Calu3 (cell line): ENCODE measurements at regions not wholly inside any gene's neighbourhood (a gene's known extent, or its start where the extent isn't known, plus 50 kb on each side); places are given as distances from the start of the nearest gene placed in this dataset.
A peak's percentile ranks its signal among the peaks of the same experiment; 100 is the strongest.

Experiments used
- BruUV-seq: library from RNA; stranded (reverse); fragments of 400-500 nt; replicated peaks from 2 replicates; lab custom pipeline; 2021; lab: Mats Ljungman, UMichigan
- CTCF ChIA-PET: fragments of 300-600 bp; sonication (Branson Sonifier 250); formaldehyde crosslinking; loops from one replicate; lab custom pipeline; 2022; ENCODE audit warnings: antibody characterized with exemption; lab: Charles Lee
- DNase-seq: peaks from one replicate; pipeline ENCODE4 v3.0.0; 2022
- H3K27ac Mint-ChIP-seq: one replicate; pipeline ENCODE4 v1.8.0; 2022; ENCODE audit warnings: mixed read lengths; ENCODE audit not compliant: unreplicated experiment
- H3K27me3 Mint-ChIP-seq: one replicate; pipeline ENCODE4 v1.8.0; 2022; ENCODE audit warnings: mixed read lengths; ENCODE audit not compliant: unreplicated experiment
- H3K36me3 Mint-ChIP-seq: one replicate; pipeline ENCODE4 v1.8.0; 2022; ENCODE audit warnings: mild to moderate bottlenecking, moderate library complexity, mixed read lengths; ENCODE audit not compliant: insufficient read depth, unreplicated experiment
- H3K4me1 Mint-ChIP-seq: one replicate; pipeline ENCODE4 v1.8.0; 2022; ENCODE audit warnings: mild to moderate bottlenecking, low read depth, mixed read lengths; ENCODE audit not compliant: unreplicated experiment
- H3K4me3 Mint-ChIP-seq: one replicate; pipeline ENCODE4 v1.8.0; 2022; ENCODE audit warnings: mild to moderate bottlenecking, low read depth, moderate library complexity, mixed read lengths; ENCODE audit not compliant: unreplicated experiment
- H3K9me3 Mint-ChIP-seq: one replicate; pipeline ENCODE4 v1.8.0; 2022; ENCODE audit warnings: low read depth, mixed read lengths; ENCODE audit not compliant: unreplicated experiment
- intact Hi-C: fragments of 100-400 bp; cut with micrococcal nuclease; formaldehyde crosslinking; loops from one replicate; pipeline ENCODE4 v1.10.0; 2022; ENCODE audit not compliant: unreplicated experiment
- TF ChIP-seq, protein P1 (sequence below): fragments of 200-600 bp; IDR thresholded peaks from one replicate; pipeline ENCODE4 v1.8.0; 2022; ENCODE audit warnings: antibody characterized with exemption; ENCODE audit not compliant: unreplicated experiment

- H3K9me3 Mint-ChIP-seq: no peaks in the 10 kb centered on the region
- peak overlapping the region; percentile 56 for H3K4me3 Mint-ChIP-seq
- H3K4me1 Mint-ChIP-seq: peaks cover 20% of the 10 kb centered on the region
- H3K27ac Mint-ChIP-seq: peak overlapping the region; percentile 62
- no peak for DNase-seq
- no TSS peak for BruUV-seq
- H3K36me3 Mint-ChIP-seq: peaks cover 6% of the 10 kb centered on the region
- TF ChIP-seq, protein P1, sequence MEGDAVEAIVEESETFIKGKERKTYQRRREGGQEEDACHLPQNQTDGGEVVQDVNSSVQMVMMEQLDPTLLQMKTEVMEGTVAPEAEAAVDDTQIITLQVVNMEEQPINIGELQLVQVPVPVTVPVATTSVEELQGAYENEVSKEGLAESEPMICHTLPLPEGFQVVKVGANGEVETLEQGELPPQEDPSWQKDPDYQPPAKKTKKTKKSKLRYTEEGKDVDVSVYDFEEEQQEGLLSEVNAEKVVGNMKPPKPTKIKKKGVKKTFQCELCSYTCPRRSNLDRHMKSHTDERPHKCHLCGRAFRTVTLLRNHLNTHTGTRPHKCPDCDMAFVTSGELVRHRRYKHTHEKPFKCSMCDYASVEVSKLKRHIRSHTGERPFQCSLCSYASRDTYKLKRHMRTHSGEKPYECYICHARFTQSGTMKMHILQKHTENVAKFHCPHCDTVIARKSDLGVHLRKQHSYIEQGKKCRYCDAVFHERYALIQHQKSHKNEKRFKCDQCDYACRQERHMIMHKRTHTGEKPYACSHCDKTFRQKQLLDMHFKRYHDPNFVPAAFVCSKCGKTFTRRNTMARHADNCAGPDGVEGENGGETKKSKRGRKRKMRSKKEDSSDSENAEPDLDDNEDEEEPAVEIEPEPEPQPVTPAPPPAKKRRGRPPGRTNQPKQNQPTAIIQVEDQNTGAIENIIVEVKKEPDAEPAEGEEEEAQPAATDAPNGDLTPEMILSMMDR: no peak
- peaks cover 14% of the 10 kb centered on the region for H3K27me3 Mint-ChIP-seq
- intact Hi-C loops: no loop called here
- CTCF ChIA-PET: interaction anchor here (0.7 to 1.2 kb wide), 4 partner anchors 10 to 115 kb away, joined by 3 to 7 read pairs (median 4); no protein-coding TSS in a partner anchor
Measured at GRCh38 chr12:131218923-131219669, 265.4 kb downstream of the ADGRD1 start.

DNA sequence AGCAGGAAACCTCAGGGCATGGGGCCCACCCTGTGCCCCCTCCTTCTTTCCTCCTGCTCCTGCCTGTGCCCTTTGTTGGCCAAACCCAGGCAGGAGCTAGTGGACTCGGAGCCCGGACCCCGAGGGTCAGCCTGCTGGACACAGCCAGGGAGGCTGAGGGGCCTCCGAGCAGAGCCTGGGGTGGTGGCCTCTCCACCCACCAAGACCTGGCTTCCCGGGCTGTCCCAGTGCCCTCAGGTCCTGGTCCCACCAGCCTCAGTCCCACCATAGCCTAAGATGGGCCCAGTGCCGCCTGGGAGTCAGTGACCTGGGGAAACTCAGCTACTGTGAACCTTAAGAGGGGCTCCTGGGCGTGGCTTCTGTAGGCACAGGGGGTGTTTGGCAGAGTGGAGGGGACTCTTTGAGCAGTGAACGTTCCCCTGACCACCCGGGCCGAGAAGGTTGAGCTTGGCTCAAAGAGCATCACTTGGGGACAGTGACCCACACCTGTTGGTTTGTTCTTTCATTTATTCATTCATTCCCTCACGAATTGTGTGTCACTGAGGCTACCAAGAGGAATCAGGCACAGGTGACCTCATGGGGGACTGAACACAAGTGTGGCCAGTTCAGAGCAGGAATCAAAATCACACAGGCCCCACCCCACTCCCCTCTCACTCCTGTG, 266.1 kb downstream of the ADGRD1 start:
- intact Hi-C loops: no loop called here
- peaks cover 13% of the 10 kb centered on the region for H3K27me3 Mint-ChIP-seq
- H3K27ac Mint-ChIP-seq: no peak overlapping the region
- CTCF ChIA-PET: no interaction called here
- DNase-seq: no peak
- H3K9me3 Mint-ChIP-seq: no peaks in the 10 kb centered on the region
- TF ChIP-seq, protein P1: no peak
- H3K36me3 Mint-ChIP-seq: peaks cover 10% of the 10 kb centered on the region
- no TSS peak for BruUV-seq
- no peak overlapping the region for H3K4me3 Mint-ChIP-seq
- H3K4me1 Mint-ChIP-seq: peaks cover 20% of the 10 kb centered on the region

GRCh38 chr12:131220331-131220685, 266.6 kb downstream of the ADGRD1 start:
- H3K27ac Mint-ChIP-seq: no peak overlapping the region
- TF ChIP-seq, protein P1: no peak
- no peaks in the 10 kb centered on the region for H3K9me3 Mint-ChIP-seq
- H3K4me1 Mint-ChIP-seq: peaks cover 20% of the 10 kb centered on the region
- peaks cover 13% of the 10 kb centered on the region for H3K27me3 Mint-ChIP-seq
- intact Hi-C loops: no loop called here
- no TSS peak for BruUV-seq
- H3K36me3 Mint-ChIP-seq: peaks cover 10% of the 10 kb centered on the region
- CTCF ChIA-PET: no interaction called here
- no peak overlapping the region for H3K4me3 Mint-ChIP-seq
- DNase-seq: no peak

- H3K36me3 Mint-ChIP-seq: peaks cover 10% of the 10 kb centered on the region
- CTCF ChIA-PET: no interaction called here
- H3K27ac Mint-ChIP-seq: no peak overlapping the region
- TF ChIP-seq, protein P1: no peak
- peaks cover 20% of the 10 kb centered on the region for H3K4me1 Mint-ChIP-seq
- no peak for DNase-seq
- H3K9me3 Mint-ChIP-seq: no peaks in the 10 kb centered on the region
- no peak overlapping the region for H3K4me3 Mint-ChIP-seq
- intact Hi-C loops: no loop called here
- peaks cover 13% of the 10 kb centered on the region for H3K27me3 Mint-ChIP-seq
- no TSS peak for BruUV-seq
Measured at GRCh38 chr12:131221061-131221956, 267.6 kb downstream of the ADGRD1 start.
